Glutamatergic neuron (in vitro differentiated cells): ENCODE measurements at regions not wholly inside any gene's neighbourhood (a gene's known extent, or its start where the extent isn't known, plus 50 kb on each side); places are given as distances from the start of the nearest gene placed in this dataset.

ENCODE experiments used
- DNase-seq: peaks from one replicate; pipeline ENCODE4 v3.0.0; 2022
- H3K27ac Mint-ChIP-seq: one replicate; pipeline ENCODE4 v1.8.0; 2020; ENCODE audit warnings: mild to moderate bottlenecking, mixed read lengths, inconsistent platforms; ENCODE audit not compliant: unreplicated experiment
- H3K27me3 Mint-ChIP-seq: one replicate; pipeline ENCODE4 v1.8.0; 2020; ENCODE audit warnings: mild to moderate bottlenecking, moderate library complexity, mixed read lengths, inconsistent platforms; ENCODE audit not compliant: unreplicated experiment
- H3K36me3 Mint-ChIP-seq: one replicate; pipeline ENCODE4 v1.8.0; 2020; ENCODE audit warnings: mild to moderate bottlenecking, mixed read lengths, inconsistent platforms; ENCODE audit not compliant: unreplicated experiment
- H3K4me1 Mint-ChIP-seq: one replicate; pipeline ENCODE4 v1.8.0; 2020; ENCODE audit warnings: mild to moderate bottlenecking, low read depth, mixed read lengths, inconsistent platforms; ENCODE audit not compliant: unreplicated experiment
- H3K4me3 Mint-ChIP-seq: one replicate; pipeline ENCODE4 v1.8.0; 2020; ENCODE audit warnings: mild to moderate bottlenecking, mixed read lengths, inconsistent platforms; ENCODE audit not compliant: unreplicated experiment
- H3K9me3 Mint-ChIP-seq: one replicate; pipeline ENCODE4 v1.8.0; 2020; ENCODE audit warnings: mild to moderate bottlenecking, moderate library complexity, mixed read lengths, inconsistent platforms; ENCODE audit not compliant: unreplicated experiment
- TF ChIP-seq, protein P1 (sequence below): fragments of 200-600 bp; sonication (generic); IDR thresholded peaks from one replicate; pipeline ENCODE4 v1.5.0; 2021; ENCODE audit not compliant: partially characterized antibody, unreplicated experiment

DNA sequence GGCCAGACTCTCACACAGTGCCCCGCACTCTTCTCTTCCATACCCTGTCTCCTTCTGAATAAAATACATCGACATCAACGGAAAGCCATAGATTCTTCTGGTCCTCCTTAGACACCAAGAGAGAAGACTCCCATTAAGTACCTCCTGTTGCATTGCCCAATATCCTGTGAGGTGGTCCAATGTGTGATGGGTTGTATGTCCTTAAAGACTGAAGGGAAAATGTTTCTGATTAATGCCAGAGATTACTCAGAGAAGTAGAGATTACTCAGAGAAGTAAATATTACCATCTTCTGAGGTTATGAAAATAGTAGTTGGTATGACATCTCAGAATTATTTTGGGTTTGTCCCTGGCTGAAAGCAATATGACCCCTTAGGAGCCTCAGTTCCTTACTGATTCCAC lies 60.8 kb upstream of the GALNT15 start:
- no peak overlapping the region for H3K4me3 Mint-ChIP-seq
- TF ChIP-seq, protein P1, sequence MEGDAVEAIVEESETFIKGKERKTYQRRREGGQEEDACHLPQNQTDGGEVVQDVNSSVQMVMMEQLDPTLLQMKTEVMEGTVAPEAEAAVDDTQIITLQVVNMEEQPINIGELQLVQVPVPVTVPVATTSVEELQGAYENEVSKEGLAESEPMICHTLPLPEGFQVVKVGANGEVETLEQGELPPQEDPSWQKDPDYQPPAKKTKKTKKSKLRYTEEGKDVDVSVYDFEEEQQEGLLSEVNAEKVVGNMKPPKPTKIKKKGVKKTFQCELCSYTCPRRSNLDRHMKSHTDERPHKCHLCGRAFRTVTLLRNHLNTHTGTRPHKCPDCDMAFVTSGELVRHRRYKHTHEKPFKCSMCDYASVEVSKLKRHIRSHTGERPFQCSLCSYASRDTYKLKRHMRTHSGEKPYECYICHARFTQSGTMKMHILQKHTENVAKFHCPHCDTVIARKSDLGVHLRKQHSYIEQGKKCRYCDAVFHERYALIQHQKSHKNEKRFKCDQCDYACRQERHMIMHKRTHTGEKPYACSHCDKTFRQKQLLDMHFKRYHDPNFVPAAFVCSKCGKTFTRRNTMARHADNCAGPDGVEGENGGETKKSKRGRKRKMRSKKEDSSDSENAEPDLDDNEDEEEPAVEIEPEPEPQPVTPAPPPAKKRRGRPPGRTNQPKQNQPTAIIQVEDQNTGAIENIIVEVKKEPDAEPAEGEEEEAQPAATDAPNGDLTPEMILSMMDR: no peak
- H3K9me3 Mint-ChIP-seq: peaks cover 4% of the 10 kb centered on the region
- H3K27me3 Mint-ChIP-seq: no peaks in the 10 kb centered on the region
- no peak overlapping the region for H3K27ac Mint-ChIP-seq
- H3K36me3 Mint-ChIP-seq: peaks cover 4% of the 10 kb centered on the region
- H3K4me1 Mint-ChIP-seq: peaks cover under 1% of the 10 kb centered on the region
- DNase-seq: no peak

DNA sequence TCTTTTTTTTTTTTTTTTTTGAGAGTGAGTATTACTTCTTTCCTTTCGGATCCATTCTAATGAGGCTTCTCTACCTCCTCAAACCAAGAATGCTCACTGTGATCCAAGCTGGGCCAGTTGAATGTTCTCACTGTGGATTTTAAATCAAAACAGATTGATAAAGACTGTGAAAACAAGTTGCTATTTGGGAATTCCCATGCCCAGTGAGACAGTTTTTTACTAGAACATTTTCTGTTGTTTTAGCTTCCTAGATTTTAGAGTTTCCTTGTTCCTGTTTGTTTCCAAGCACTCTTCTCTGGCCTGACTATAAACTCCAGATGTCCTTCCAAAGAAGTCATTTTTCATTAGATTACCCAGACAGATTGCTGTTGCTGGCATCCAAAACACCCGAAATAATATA lies 60.1 kb upstream of the GALNT15 start:
- peaks cover 5% of the 10 kb centered on the region for H3K27me3 Mint-ChIP-seq
- TF ChIP-seq, protein P1: no peak
- DNase-seq: no peak
- peaks cover 9% of the 10 kb centered on the region for H3K9me3 Mint-ChIP-seq
- H3K4me1 Mint-ChIP-seq: peaks cover 6% of the 10 kb centered on the region
- no peak overlapping the region for H3K27ac Mint-ChIP-seq
- H3K4me3 Mint-ChIP-seq: no peak overlapping the region
- H3K36me3 Mint-ChIP-seq: peaks cover 4% of the 10 kb centered on the region

DNA sequence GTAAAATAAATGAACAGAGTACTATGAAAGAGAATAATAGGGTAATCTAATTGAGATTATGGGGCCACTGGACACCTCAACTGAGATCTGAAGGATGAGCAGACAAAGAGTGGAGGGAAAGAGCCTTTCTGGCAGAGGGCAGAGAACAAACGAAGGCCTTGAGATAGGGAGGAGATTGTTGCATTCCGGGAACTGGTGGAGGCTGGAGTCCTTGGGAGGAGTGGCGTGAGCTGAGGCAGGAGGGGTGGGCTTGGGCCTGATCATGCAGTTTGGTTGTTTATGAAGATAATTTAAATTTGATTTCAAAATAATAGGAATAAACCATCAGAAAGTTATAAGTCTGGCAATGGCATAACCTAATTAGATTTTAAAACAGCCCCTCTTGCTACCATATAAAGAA lies 59.5 kb upstream of the GALNT15 start:
- no peak overlapping the region for H3K27ac Mint-ChIP-seq
- H3K4me1 Mint-ChIP-seq: peaks cover 8% of the 10 kb centered on the region
- TF ChIP-seq, protein P1: no peak
- peaks cover 5% of the 10 kb centered on the region for H3K27me3 Mint-ChIP-seq
- DNase-seq: no peak
- no peak overlapping the region for H3K4me3 Mint-ChIP-seq
- peaks cover 14% of the 10 kb centered on the region for H3K9me3 Mint-ChIP-seq
- peaks cover 4% of the 10 kb centered on the region for H3K36me3 Mint-ChIP-seq

DNA sequence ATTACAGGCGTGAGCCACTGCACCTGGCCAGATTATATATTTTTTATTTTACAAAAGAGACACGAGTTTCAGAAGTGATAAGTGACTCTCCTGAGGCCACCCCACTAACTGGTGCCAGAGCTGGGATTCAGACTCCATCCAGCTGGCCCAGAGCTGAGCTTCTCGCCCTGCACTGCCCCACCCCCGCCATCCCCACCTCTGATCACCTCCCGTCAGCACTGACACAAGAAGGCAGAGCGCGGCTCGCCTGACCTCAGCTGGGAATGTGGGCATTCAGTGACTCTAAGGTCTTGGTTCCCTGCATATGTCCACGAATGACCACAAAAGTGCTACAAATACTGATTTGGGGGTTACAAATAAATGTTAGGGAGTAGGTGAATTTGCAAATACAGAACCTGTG lies 56.1 kb upstream of the GALNT15 start:
- no peak overlapping the region for H3K4me3 Mint-ChIP-seq
- H3K4me1 Mint-ChIP-seq: peaks cover 9% of the 10 kb centered on the region
- TF ChIP-seq, protein P1: no peak
- H3K27me3 Mint-ChIP-seq: peaks cover 5% of the 10 kb centered on the region
- peaks cover 14% of the 10 kb centered on the region for H3K9me3 Mint-ChIP-seq
- DNase-seq: peak; percentile 23
- H3K36me3 Mint-ChIP-seq: no peaks in the 10 kb centered on the region
- peak overlapping the region; percentile 98 for H3K27ac Mint-ChIP-seq

DNA sequence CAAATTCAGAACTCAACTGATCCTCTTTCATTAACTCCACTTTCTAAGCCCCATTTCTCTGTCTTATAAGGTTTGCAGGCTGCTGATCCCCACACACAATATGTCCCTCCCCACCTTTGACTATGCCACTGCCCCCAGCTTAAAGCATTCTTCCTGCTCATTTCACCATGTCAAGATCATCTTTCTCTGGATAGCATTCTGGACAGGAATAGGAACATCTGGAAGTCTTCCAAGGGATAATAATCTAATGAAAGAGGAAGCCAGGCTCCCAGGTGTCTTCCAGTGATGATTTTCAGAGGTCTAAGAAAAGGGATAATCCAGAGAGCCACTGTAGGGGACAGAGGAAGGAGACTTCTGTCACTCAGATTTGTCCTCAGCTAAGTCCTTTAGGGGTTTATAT lies 54.6 kb upstream of the GALNT15 start:
- H3K27me3 Mint-ChIP-seq: peaks cover 5% of the 10 kb centered on the region
- peaks cover 9% of the 10 kb centered on the region for H3K4me1 Mint-ChIP-seq
- H3K36me3 Mint-ChIP-seq: no peaks in the 10 kb centered on the region

More for the DNA sequence above, 54.6 kb upstream of the GALNT15 start:
- no peak for DNase-seq
- Mint-ChIP-seq H3K4me3 (no peak overlapping the region), H3K9me3 (peaks cover 11% of the 10 kb centered on the region), H3K27ac (peak overlapping the region; percentile 98)
- TF ChIP-seq, protein P1: no peak
